GM12878 (cell line): ENCODE measurements at regions not wholly inside any gene's neighbourhood (a gene's known extent, or its start where the extent isn't known, plus 50 kb on each side); places are given as distances from the start of the nearest gene placed in this dataset.

ENCODE experiments used
- JUNB ChIP-seq: IDR thresholded peaks from 2 replicates; pipeline ENCODE4 v1.6.1; 2016; ENCODE audit warnings: antibody characterized with exemption, mild to moderate bottlenecking
- MLLT1 ChIP-seq: fragments of 450-650 bp; IDR thresholded peaks from 2 replicates; pipeline ENCODE4 v1.6.1; 2016; ENCODE audit warnings: mild to moderate bottlenecking
- PAX8 ChIP-seq: fragments of 450-650 bp; IDR thresholded peaks from 2 replicates; pipeline ENCODE4 v1.6.1; 2017; ENCODE audit warnings: mild to moderate bottlenecking, moderate library complexity
- SIX5 ChIP-seq: IDR thresholded peaks from 2 replicates; pipeline ENCODE4 v1.6.1; 2011; ENCODE audit warnings: mild to moderate bottlenecking, low read depth, low read length, moderate library complexity; ENCODE audit not compliant: severe bottlenecking
- TF ChIP-seq, protein P1 (sequence below): IDR thresholded peaks from 2 replicates; pipeline ENCODE4 v1.6.1; 2012; ENCODE audit warnings: mild to moderate bottlenecking, low read depth, low read length
- TF ChIP-seq, protein P2 (sequence below): fragments of 450-650 bp; IDR thresholded peaks from 2 replicates; pipeline ENCODE4 v1.6.1; 2017; ENCODE audit warnings: antibody characterized with exemption, mild to moderate bottlenecking, moderate library complexity

DNA sequence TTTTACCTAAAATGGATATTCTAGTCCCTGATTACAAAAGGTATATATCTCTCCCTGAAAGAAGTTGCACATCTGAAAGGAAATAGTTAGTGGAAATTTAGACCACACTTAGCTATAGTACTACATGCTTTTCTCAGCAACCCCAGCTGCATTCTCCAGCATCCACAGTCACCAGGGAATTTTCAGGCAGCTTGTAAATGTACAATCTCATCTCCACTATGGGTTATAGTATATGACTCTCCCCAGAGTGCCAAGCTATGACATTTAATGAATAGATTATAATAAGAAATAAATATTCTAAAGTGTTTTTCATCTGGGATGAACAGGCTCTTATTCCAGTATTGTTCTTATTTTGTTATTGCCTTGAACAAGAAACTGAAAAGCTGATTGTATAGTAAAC lies 197.6 kb upstream of the HNRNPA3 start (continued):
- TF ChIP-seq MLLT1 (no peak), SIX5 (no peak), JUNB (no peak), PAX8 (no peak)
- TF ChIP-seq, protein P1, sequence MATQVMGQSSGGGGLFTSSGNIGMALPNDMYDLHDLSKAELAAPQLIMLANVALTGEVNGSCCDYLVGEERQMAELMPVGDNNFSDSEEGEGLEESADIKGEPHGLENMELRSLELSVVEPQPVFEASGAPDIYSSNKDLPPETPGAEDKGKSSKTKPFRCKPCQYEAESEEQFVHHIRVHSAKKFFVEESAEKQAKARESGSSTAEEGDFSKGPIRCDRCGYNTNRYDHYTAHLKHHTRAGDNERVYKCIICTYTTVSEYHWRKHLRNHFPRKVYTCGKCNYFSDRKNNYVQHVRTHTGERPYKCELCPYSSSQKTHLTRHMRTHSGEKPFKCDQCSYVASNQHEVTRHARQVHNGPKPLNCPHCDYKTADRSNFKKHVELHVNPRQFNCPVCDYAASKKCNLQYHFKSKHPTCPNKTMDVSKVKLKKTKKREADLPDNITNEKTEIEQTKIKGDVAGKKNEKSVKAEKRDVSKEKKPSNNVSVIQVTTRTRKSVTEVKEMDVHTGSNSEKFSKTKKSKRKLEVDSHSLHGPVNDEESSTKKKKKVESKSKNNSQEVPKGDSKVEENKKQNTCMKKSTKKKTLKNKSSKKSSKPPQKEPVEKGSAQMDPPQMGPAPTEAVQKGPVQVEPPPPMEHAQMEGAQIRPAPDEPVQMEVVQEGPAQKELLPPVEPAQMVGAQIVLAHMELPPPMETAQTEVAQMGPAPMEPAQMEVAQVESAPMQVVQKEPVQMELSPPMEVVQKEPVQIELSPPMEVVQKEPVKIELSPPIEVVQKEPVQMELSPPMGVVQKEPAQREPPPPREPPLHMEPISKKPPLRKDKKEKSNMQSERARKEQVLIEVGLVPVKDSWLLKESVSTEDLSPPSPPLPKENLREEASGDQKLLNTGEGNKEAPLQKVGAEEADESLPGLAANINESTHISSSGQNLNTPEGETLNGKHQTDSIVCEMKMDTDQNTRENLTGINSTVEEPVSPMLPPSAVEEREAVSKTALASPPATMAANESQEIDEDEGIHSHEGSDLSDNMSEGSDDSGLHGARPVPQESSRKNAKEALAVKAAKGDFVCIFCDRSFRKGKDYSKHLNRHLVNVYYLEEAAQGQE: no peak
- TF ChIP-seq, protein P2, sequence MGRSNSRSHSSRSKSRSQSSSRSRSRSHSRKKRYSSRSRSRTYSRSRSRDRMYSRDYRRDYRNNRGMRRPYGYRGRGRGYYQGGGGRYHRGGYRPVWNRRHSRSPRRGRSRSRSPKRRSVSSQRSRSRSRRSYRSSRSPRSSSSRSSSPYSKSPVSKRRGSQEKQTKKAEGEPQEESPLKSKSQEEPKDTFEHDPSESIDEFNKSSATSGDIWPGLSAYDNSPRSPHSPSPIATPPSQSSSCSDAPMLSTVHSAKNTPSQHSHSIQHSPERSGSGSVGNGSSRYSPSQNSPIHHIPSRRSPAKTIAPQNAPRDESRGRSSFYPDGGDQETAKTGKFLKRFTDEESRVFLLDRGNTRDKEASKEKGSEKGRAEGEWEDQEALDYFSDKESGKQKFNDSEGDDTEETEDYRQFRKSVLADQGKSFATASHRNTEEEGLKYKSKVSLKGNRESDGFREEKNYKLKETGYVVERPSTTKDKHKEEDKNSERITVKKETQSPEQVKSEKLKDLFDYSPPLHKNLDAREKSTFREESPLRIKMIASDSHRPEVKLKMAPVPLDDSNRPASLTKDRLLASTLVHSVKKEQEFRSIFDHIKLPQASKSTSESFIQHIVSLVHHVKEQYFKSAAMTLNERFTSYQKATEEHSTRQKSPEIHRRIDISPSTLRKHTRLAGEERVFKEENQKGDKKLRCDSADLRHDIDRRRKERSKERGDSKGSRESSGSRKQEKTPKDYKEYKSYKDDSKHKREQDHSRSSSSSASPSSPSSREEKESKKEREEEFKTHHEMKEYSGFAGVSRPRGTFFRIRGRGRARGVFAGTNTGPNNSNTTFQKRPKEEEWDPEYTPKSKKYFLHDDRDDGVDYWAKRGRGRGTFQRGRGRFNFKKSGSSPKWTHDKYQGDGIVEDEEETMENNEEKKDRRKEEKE: no peak
